GM21360 (cell line): ENCODE measurements at regions not wholly inside any gene's neighbourhood (a gene's known extent, or its start where the extent isn't known, plus 50 kb on each side); places are given as distances from the start of the nearest gene placed in this dataset.
"Not testable (repeated sequence)": the region's sequence is repeated elsewhere in the genome, so short reads cannot be mapped to it uniquely, and the experiment has no call there.

Experiments used
- ATAC-seq: cut with Tn5 transposase; IDR thresholded peaks from one replicate; pipeline ENCODE4 v1.9.1; 2021; ENCODE audit warnings: mild to moderate bottlenecking, moderate library complexity; ENCODE audit not compliant: unreplicated experiment

- not testable (repeated sequence) for ATAC-seq
Measured at GRCh38 chr15:20309966-20310365, 231.6 kb downstream of the GOLGA6L6 start.

- ATAC-seq = not testable (repeated sequence)
Measured at GRCh38 chr15:20309395-20309794, 232.2 kb downstream of the GOLGA6L6 start.

GRCh38 chr15:20308027-20308690 lies 233.4 kb downstream of the GOLGA6L6 start:
- not testable (repeated sequence) for ATAC-seq

- ATAC-seq = not testable (repeated sequence)
Measured at GRCh38 chr15:20307137-20307536, 234.5 kb downstream of the GOLGA6L6 start.

GRCh38 chr15:20306497-20307106 lies 235.0 kb downstream of the GOLGA6L6 start:
- not testable (repeated sequence) for ATAC-seq

- not testable (repeated sequence) for ATAC-seq
Measured at GRCh38 chr15:20305912-20306311, 235.7 kb downstream of the GOLGA6L6 start.

- not testable (repeated sequence) for ATAC-seq
Measured at GRCh38 chr15:20305015-20305465, 236.6 kb downstream of the GOLGA6L6 start.

GRCh38 chr15:20304282-20305014 lies 237.2 kb downstream of the GOLGA6L6 start:
- not testable (repeated sequence) for ATAC-seq

- ATAC-seq = not testable (repeated sequence)
Measured at GRCh38 chr15:20303248-20304171, 238.1 kb downstream of the GOLGA6L6 start.

- not testable (repeated sequence) for ATAC-seq
Measured at GRCh38 chr15:20302141-20303069, 239.2 kb downstream of the GOLGA6L6 start.

- not testable (repeated sequence) for ATAC-seq
Measured at GRCh38 chr15:20301471-20302081, 240.0 kb downstream of the GOLGA6L6 start.

GRCh38 chr15:20301041-20301390 lies 240.6 kb downstream of the GOLGA6L6 start:
- ATAC-seq = not testable (repeated sequence)

- not testable (repeated sequence) for ATAC-seq
Measured at GRCh38 chr15:20300351-20301040, 241.1 kb downstream of the GOLGA6L6 start.

- ATAC-seq = not testable (repeated sequence)
Measured at GRCh38 chr15:20297603-20298123, 243.9 kb downstream of the GOLGA6L6 start.

- not testable (repeated sequence) for ATAC-seq
Measured at GRCh38 chr15:20296261-20296660, 245.3 kb downstream of the GOLGA6L6 start.

GRCh38 chr15:20295238-20295811 lies 246.3 kb downstream of the GOLGA6L6 start:
- no peak for ATAC-seq

GRCh38 chr15:20294651-20295237 lies 246.9 kb downstream of the GOLGA6L6 start:
- ATAC-seq = no peak
